HG03520 (cell line): ENCODE measurements at regions not wholly inside any gene's neighbourhood (a gene's known extent, or its start where the extent isn't known, plus 50 kb on each side); places are given as distances from the start of the nearest gene placed in this dataset.
A peak's percentile ranks its signal among the peaks of the same experiment; 100 is the strongest.
"Not testable (repeated sequence)": the region's sequence is repeated elsewhere in the genome, so short reads cannot be mapped to it uniquely, and the experiment has no call there.

Experiments used
- ATAC-seq: cut with Tn5 transposase; IDR thresholded peaks from one replicate; pipeline ENCODE4 v1.9.1; 2021; ENCODE audit warnings: mild to moderate bottlenecking, moderate library complexity; ENCODE audit not compliant: unreplicated experiment

GRCh38 chr5:57665146-57665936, 182.7 kb upstream of the ACTBL2 start:
- no peak for ATAC-seq

DNA sequence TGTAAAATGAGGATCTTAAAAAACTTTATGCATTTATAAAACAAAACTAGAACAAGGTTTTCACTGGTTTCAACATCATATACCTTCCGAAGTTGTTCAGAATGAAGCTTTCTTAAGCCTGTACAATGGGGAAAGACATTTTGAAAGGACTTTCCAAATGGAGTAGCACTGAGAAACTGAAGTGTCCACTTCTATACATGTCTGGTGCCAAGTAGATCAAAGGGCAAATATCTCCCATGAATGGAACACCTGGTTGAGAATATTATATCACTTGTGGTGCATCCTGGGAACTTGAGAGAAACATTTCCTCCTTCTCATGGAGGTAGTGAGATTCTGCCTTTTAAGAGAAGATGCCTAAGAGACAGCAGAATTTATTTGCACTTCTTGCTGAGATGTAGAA, 182.1 kb upstream of the ACTBL2 start:
- ATAC-seq: no peak

- no peak for ATAC-seq
Observed at GRCh38 chr5:57663466-57663865, 180.9 kb upstream of the ACTBL2 start.

- ATAC-seq: no peak
Observed at GRCh38 chr5:57662991-57663390, 180.4 kb upstream of the ACTBL2 start.

GRCh38 chr5:57659886-57660285, 177.3 kb upstream of the ACTBL2 start:
- ATAC-seq: no peak

DNA sequence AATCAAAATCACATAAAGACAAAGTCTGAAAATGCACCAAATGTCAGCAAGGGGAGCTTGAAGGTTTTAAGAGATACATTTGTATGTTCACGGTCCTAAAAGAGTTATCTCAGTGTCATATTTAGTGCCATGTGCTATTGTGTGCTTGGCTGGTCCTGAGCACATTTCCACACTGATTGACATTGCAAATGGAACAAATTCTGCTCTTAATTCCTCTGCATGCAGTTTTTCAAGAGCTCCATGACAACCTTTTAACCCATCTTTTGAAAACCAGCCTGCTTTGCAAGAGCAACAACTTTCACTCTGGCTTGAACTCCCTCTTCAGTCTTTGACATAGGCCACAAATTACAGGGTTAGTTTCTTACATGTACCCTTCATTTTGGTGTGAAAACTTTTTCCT, 175.4 kb upstream of the ACTBL2 start:
- no peak for ATAC-seq

DNA sequence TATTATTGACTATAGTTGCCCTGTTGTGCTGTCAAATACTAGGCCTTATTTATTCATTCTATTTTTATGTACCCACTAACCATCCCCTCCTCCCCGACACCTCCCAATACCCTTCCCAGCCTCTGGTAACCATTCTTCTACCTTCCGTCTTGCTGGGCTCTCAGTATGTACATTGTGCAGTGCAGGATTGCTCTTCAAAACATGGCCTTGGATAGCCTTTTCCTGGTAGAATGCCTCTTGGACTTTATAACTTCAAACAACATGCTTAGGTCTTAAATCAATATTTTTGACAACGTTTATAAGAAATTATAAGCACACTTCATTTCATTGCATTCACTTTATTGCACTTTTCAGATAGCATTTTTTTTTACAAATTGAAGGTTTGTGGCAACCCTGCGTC, 172.6 kb upstream of the ACTBL2 start:
- no peak for ATAC-seq

- ATAC-seq: no peak
Observed at GRCh38 chr5:57653636-57654290, 171.2 kb upstream of the ACTBL2 start.

DNA sequence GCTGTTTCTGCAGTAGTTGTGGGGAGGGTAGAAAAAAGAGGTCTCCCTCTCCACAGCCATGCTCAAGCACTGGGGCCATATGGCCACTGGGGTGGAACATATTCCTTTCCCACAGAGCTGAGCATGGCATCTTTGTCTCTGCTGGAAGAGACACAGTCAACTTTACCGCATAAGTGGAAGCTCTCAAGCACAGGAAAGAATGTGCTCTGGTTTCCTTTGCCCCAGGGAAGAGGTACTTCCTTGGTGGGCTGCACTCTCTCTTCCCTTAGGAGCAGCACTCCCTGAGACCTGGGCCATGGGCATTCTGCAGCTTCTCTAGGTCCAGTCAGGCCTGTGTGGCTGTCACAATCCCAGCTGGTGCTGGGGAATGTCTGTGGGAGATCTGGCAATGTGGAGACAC, 168.5 kb upstream of the ACTBL2 start:
- ATAC-seq: no peak

DNA sequence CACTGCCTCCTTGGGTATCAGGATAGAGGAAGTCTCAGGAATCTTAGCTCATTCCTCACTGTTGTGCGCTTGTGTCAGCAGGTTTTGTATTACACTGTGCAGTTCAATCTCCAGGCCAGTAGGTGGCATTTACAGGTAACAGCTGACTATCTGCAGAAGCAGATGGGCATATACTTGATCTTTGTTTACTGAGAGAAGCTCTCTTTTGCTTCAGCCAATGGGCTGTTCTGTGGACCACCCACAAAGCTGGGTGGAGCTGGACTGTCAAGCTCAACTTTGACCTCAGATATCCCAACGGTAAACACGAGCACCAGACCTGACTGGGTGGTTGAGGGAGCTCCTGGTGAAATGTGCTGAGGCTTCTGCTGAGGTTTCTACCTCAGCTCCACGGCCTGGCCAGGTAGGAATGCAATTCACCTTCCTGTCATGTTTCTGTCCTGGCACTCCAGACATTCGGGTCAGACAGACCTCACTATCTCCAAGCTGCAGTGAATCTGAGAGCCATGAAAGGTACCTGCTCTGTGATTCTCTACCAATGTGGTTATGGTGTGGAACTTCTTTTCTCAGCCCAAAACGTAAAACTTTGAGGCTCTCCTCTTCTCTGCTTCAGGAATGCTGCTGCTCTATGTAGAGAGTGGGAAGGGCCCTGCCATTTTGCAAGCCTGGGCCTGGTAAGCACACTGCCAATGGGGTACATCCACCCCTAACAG, 167.9 kb upstream of the ACTBL2 start:
- peak; percentile 96 for ATAC-seq

- no peak for ATAC-seq
Observed at GRCh38 chr5:57642698-57643097, 160.1 kb upstream of the ACTBL2 start.

DNA sequence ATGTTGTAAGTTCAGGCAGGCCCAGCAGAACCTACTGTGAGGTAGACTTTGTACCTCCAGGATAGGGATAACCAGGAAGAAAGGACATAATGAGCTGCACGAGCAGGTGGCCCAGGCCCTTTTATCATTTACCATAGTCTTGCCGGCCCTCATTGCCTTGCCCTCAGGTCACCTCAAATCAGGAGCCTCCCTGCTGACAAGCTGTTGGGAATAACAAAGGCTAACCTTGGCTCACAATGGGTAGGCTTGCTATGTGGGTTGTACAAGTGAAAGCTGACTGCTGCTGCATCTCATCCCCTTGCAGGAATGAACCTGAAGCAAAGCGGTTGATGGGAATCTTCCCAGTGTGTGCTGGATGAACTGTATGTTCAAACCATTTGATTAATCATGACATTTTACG, 159.5 kb upstream of the ACTBL2 start:
- no peak for ATAC-seq

DNA sequence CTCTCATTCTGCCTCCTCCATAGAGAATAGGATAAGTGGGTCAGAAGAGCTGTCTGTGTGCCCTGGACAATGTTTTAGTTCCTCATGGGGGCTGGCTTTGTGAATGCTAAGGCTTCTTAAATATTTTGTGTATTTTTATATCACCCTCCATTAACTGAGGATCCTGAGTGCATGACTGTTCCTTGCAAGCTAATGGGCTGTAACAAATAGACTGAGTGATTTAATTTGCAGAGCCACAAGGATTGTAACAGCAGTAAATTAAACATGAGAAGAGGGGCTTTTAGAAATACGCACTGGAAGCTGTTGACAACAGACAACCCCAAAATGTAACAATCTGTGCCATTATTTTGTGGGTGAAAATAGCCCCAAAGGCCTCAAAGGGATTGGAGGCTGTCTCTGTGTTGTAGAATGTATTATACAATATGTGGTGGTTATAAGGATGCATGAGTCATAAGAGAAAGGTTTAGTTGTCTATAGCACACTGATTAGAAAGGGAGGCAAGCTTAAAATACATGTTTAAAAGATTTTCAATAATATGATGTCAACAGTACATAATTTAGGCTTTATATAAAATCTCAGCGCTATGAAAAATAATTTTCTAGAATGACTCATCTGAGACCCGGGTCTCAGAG, 152.7 kb upstream of the ACTBL2 start:
- ATAC-seq: no peak

DNA sequence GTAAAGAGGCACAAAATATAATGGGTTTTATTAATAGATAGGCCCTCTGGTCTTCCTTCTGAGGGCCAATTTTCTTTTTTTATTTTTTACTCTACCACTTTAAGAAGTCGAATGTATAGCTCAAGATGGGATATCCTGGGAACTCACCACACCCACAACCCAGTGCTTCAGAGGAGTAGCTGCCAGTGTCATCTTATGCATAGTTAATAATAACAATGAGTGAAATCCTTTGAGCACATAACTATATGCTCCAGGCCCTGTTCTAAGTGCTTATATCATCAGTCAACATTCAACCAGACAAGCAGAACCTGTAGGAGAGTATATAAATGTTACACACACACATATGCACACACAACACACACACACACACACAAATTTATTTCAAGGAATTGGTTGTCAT, 150.3 kb upstream of the ACTBL2 start:
- no peak for ATAC-seq

DNA sequence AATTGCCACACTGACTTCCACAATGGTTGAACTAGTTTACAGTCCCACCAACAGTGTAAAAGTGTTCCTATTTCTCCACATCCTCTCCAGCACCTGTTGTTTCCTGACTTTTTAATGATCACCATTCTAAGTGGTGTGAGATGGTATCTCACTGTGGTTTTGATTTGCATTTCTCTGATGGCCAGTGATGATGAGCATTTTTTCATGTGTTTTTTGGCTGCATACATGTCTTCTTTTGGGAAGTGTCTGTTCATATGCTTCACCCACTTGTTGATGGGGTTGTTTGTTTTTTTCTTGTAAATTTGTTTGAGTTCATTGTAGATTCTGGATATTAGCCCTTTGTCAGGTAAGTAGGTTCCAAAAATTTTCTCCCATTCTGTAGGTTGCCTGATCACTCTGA, 148.5 kb upstream of the ACTBL2 start:
- not testable (repeated sequence) for ATAC-seq

GRCh38 chr5:57627661-57628060, 145.1 kb upstream of the ACTBL2 start:
- ATAC-seq: no peak

DNA sequence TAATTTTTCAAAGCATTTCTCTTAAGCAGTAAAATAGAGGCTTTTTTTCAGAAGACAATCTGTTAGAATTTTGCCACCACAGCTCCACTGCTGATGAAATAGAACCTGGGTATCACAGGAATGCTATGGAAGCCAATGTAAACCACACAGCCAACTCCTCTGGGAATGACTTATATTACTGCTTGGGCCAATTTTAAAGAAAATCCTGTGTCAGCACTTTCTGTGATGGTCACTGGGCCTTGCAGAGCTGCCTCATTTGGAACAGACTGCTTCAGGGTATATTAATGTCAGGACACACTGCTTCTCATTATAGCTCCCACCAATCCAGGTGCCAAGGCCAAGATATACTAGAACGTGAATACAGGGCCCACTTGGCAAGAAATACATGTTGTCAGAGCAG, 144.1 kb upstream of the ACTBL2 start:
- ATAC-seq: no peak

DNA sequence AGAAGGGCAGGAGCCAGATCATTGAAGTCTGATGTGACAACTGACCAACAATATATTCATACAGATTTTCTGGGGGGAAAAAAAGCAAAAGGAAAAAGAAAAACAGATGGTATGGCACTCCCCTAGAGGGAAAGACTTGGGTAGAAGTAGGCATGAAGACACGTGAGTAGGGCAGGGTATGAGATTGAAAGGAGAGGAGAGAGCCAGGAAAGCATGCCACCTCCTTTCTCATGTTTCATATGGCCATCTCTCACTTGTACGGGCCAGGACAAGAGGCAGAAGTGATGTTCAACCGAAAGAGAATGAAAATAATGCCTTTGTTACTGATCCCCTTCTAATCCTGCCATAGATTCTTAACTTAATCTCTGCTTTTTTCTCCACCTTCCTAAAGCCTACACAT, 139.0 kb upstream of the ACTBL2 start:
- no peak for ATAC-seq

DNA sequence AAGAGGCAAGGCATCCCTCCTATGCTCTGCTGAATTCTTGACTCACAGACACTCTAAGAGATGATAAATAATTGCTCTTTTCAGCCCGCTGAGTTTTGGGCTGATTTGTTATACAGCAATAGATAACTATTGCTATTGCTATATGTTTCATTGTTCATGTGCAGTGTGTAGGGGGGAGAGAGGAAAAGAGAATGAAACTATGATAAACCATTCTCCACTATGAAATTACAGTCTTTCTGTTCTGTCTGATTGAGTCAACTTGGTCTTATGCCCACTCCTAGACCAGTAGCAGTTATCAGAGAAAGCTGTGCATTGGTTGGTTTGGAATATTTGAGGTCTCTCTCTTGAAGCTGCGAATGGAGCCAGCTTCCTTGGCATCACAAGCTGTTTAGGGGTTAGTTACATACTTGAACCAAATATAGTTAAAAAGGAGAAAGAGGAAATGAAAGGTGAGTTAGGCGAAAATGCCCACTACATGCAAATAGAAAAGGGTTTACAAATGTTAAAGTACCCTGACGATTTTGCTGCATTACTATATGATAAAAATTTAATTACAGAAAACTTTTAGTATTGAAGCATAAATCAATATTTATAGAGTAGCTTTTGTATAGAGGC, 136.3 kb upstream of the ACTBL2 start:
- ATAC-seq: no peak

- no peak for ATAC-seq
Observed at GRCh38 chr5:57613741-57614140, 131.1 kb upstream of the ACTBL2 start.

DNA sequence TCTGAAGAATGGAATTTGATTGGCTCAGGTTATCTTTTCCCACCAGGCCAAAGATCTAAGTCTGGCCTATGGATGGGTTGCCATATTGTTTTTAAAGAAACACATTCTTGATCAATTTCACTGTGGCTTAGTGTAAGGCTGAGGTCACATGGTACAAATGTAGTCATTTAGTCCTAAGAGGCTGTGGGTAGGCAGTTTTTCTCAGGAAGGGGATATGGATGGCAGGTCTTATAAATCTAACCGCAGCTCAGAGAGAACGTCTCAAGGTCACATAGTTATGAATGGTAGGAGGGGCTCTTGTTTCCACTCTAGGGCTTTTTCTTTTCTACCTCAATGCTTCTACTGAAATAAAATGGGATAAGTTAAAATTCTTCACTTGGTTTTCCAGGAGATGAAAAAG, 128.6 kb upstream of the ACTBL2 start:
- ATAC-seq: no peak
